Liver (tissue), 3 donors: ENCODE measurements at regions not wholly inside any gene's neighbourhood (a gene's known extent, or its start where the extent isn't known, plus 50 kb on each side); places are given as distances from the start of the nearest gene placed in this dataset.

ENCODE experiments used
- CTCF ChIP-seq: fragments of 150-350 bp; IDR thresholded peaks from 2 replicates; pipeline ENCODE4 v1.5.1; 2017; ENCODE audit warnings: improper control_type of control experiment, low read depth, low read length; ENCODE audit not compliant: missing input control
- TAF1 ChIP-seq: conservative IDR thresholded peaks from 2 replicates; pipeline ENCODE4 v1.6.1; 2016; ENCODE audit warnings: antibody characterized with exemption, mild to moderate bottlenecking
- donor health status: healthy.
- donor health status: healthy.

GRCh38 chr3:35537265-35537664, 102.1 kb upstream of the ARPP21 start:
- TF ChIP-seq TAF1 (no peak), CTCF (no peak)
